A673 (cell line): ENCODE measurements at regions not wholly inside any gene's neighbourhood (a gene's known extent, or its start where the extent isn't known, plus 50 kb on each side); places are given as distances from the start of the nearest gene placed in this dataset.

Experiments used
- CTCF ChIP-seq: fragments of 300-800, 200-600 bp; sonication (generic); conservative IDR thresholded peaks from 2 replicates; pipeline ENCODE4 v1.5.1; 2017; ENCODE audit warnings: low read depth, mild to moderate bottlenecking, antibody characterized with exemption, low read length, moderate library complexity, mixed read lengths
- EZH2 ChIP-seq: fragments of 200-600 bp; sonication (generic); IDR thresholded peaks from 2 replicates; pipeline ENCODE4 v1.6.1; 2017; ENCODE audit warnings: borderline replicate concordance, low read depth, mild to moderate bottlenecking, mixed read lengths, antibody characterized with exemption, low read length; ENCODE audit not compliant: poor library complexity, severe bottlenecking

GRCh38 chrX:20623448-20623847, 356.7 kb upstream of the RPS6KA3 start:
- no peak for TF ChIP-seq CTCF
- no peak for TF ChIP-seq EZH2
